ENCODE measurements at regions not wholly inside any gene's neighbourhood (a gene's known extent, or its start where the extent isn't known, plus 50 kb on each side); places are given as distances from the start of the nearest gene placed in this dataset.

DNA sequence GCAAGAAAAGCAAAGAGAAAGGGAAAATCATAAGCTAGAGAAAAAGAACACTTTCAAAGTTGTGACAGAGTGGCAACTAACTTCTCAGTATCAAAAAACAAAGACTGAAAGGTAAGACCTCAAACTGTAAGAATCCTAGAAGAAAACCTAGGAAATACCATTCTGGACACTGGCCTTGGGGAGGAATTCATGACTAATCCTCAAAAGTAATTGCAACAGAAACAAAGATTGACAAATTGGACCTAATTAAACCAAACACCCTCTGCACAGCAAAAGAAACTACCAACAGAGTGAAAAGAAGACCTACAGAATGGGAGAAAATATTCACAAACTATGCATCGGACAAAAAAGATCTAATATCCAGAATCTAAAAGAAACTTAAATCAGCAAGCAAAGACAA, 79.1 kb downstream of the FEM1C start:
- H4K20me1 ChIP-seq (ENCODE audit: control insufficient read depth, insufficient read depth), result no peaks in the 10 kb centered on the region
- no peaks in the 10 kb centered on the region for H3K79me2 ChIP-seq (ENCODE audit: control insufficient read depth, insufficient read depth, low read length)
- H2AFZ ChIP-seq (ENCODE audit: control insufficient read depth, low read depth, low read length), result no peak overlapping the region
- no peak for FAIRE-seq
- 94% methylated on average over 1 of the region's 1 CpG for WGBS (ENCODE audit: insufficient coverage, insufficient replicate concordance, low lambda C conversion rate, missing lambda C conversion rate)
- ChIA-PET CTCF (no interaction called here), SMC1A (ENCODE audit: uncharacterized antibody, unreplicated experiment) (interaction anchor here (0.9 kb wide), 1 partner anchor 13 kb away, joined by 3 read pairs; no protein-coding TSS in a partner anchor), POLR2A (no interaction called here), RAD21 (ENCODE audit: unreplicated experiment) (no interaction called here)
- in situ Hi-C loops (cut with MboI) (no loop called here), intact Hi-C loops (cut with micrococcal nuclease; ENCODE audit: unreplicated experiment) (no loop called here)
- TF ChIP-seq SUPT20H (IDR thresholded peaks at IDR 0.05; ENCODE audit: borderline replicate concordance, control insufficient read depth, low read depth, low read length) (no peak), LARP7 (IDR thresholded peaks at IDR 0.05) (no peak), CHD1 (IDR thresholded peaks at IDR 0.05; ENCODE audit: low read depth, low read length) (no peak), BACH1 (IDR thresholded peaks at IDR 0.05; ENCODE audit: borderline replicate concordance) (no peak), TARDBP (IDR thresholded peaks at IDR 0.05; ENCODE audit: borderline replicate concordance) (no peak), NKRF (conservative IDR thresholded peaks at IDR 0.05) (no peak), FOXM1 (IDR thresholded peaks at IDR 0.05; ENCODE audit: low read depth, low read length) (no peak), POLR2A (IDR thresholded peaks at IDR 0.05; ENCODE audit: low read depth, low read length) (no peak), CREB1 (IDR thresholded peaks at IDR 0.05; ENCODE audit: low read depth) (no peak)
- TF ChIP-seq, protein P1, sequence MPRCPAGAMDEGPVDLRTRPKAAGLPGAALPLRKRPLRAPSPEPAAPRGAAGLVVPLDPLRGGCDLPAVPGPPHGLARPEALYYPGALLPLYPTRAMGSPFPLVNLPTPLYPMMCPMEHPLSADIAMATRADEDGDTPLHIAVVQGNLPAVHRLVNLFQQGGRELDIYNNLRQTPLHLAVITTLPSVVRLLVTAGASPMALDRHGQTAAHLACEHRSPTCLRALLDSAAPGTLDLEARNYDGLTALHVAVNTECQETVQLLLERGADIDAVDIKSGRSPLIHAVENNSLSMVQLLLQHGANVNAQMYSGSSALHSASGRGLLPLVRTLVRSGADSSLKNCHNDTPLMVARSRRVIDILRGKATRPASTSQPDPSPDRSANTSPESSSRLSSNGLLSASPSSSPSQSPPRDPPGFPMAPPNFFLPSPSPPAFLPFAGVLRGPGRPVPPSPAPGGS (IDR thresholded peaks at IDR 0.05; ENCODE audit: borderline replicate concordance, insufficient read depth, low read depth, low read length, poor library complexity, severe bottlenecking), result no peak
- no peak overlapping the region for H3K27ac ChIP-seq (ENCODE audit: control insufficient read depth, insufficient read depth)
- H3K4me2 ChIP-seq (ENCODE audit: control insufficient read depth, insufficient read depth), result no peak overlapping the region
- H3K4me1 ChIP-seq (ENCODE audit: control insufficient read depth, insufficient read depth, low read length), result peaks cover 3% of the 10 kb centered on the region; the same call in 1 of the 2 replicates
- no peak for DNase-seq (ENCODE audit: low read depth, low spot score)
- no peak overlapping the region for H3K4me3 ChIP-seq
- no peaks in the 10 kb centered on the region for H3K36me3 ChIP-seq (ENCODE audit: control insufficient read depth in 2 of 2, insufficient read depth in 2 of 2, low read length in 1 of 2)
- H3K9me3 ChIP-seq (replicated peaks; ENCODE audit: control insufficient read depth, insufficient read depth, low read length), result no peaks in the 10 kb centered on the region
- H3K27me3 ChIP-seq (replicated peaks in 1 of 2; ENCODE audit: control insufficient read depth in 2 of 2, insufficient read depth in 2 of 2, low read length in 1 of 2), result no peaks in the 10 kb centered on the region
- BruUV-seq (replicated peaks), result no TSS peak
- no peak for ATAC-seq
- H3K9ac ChIP-seq (ENCODE audit: control insufficient read depth, insufficient read depth, low read length), result no peak overlapping the region

Measured in GM12878 (cell line).